Keratinocyte (primary cell): ENCODE measurements at regions not wholly inside any gene's neighbourhood (a gene's known extent, or its start where the extent isn't known, plus 50 kb on each side); places are given as distances from the start of the nearest gene placed in this dataset.

Source experiments
- DNase-seq: peaks from one replicate; pipeline ENCODE4 v3.0.0-alpha.2; 2011; ENCODE audit warnings: low read depth, missing footprints, low spot score
- FAIRE-seq: peaks from 2 replicates; lab custom pipeline; 2011; peaks lifted over from hg19 to GRCh38; lab: Jason Lieb, UNC
- H2AFZ ChIP-seq: 2 replicates; pipeline ENCODE4 v1.6.0; 2012; ENCODE audit warnings: low read length, control low read depth, inconsistent platforms; ENCODE audit not compliant: control insufficient read depth
- H3K27ac ChIP-seq: 2 replicates; pipeline ENCODE4 v1.5.1; 2011; ENCODE audit warnings: low read length; ENCODE audit not compliant: control insufficient read depth, insufficient read depth
- H3K27me3 ChIP-seq: 3 replicates; pipeline ENCODE4 v1.6.0; 2011; ENCODE audit warnings: low read length; ENCODE audit not compliant: control insufficient read depth, insufficient read depth; ENCODE audit errors: extremely low read depth
- H3K36me3 ChIP-seq, 2 experiments: 2 replicates in 1 of 2; 3 replicates in 1 of 2; pipeline ENCODE4 v1.5.1; 2011; ENCODE audit warnings: low read length in 2 of 2, mild to moderate bottlenecking in 1 of 2; ENCODE audit not compliant: control insufficient read depth in 2 of 2, insufficient read depth in 2 of 2; ENCODE audit errors: extremely low read depth in 1 of 2
- H3K4me1 ChIP-seq: 3 replicates; pipeline ENCODE4 v1.5.1; 2011; ENCODE audit warnings: low read length; ENCODE audit not compliant: control insufficient read depth, insufficient read depth; ENCODE audit errors: extremely low read depth
- H3K4me2 ChIP-seq: 3 replicates; pipeline ENCODE4 v1.6.0; 2011; ENCODE audit warnings: low read depth, low read length; ENCODE audit not compliant: control insufficient read depth, insufficient read depth; ENCODE audit errors: extremely low read depth
- H3K4me3 ChIP-seq, 3 experiments: fragments of 200-600 bp in 1 of 3; sonication (generic) in 1 of 3; 2 replicates in 2 of 3; 3 replicates in 1 of 3; pipeline ENCODE4 v1.5.1; 2011 to 2016; ENCODE audit warnings: low read length in 3 of 3, mild to moderate bottlenecking in 3 of 3, control low read depth in 2 of 3, inconsistent platforms in 1 of 3, low read depth in 1 of 3, mixed read lengths in 1 of 3, mixed run types in 1 of 3, moderate library complexity in 1 of 3; ENCODE audit not compliant: control insufficient read depth in 2 of 3, insufficient read depth in 2 of 3; ENCODE audit errors: extremely low read depth in 1 of 3
- H3K79me2 ChIP-seq: 2 replicates; pipeline ENCODE4 v1.6.0; 2012; ENCODE audit warnings: low read length; ENCODE audit not compliant: control insufficient read depth, insufficient read depth
- H3K9ac ChIP-seq: 3 replicates; pipeline ENCODE4 v1.6.0; 2011; ENCODE audit warnings: low read length; ENCODE audit not compliant: control insufficient read depth, insufficient read depth; ENCODE audit errors: extremely low read depth
- H3K9me1 ChIP-seq: 3 replicates; pipeline ENCODE4 v1.6.0; 2011; ENCODE audit warnings: low read length; ENCODE audit not compliant: control insufficient read depth, insufficient read depth; ENCODE audit errors: extremely low read depth
- H3K9me3 ChIP-seq: 2 replicates; pipeline ENCODE4 v1.5.1; 2012; ENCODE audit warnings: low read depth, low read length; ENCODE audit not compliant: control insufficient read depth
- H4K20me1 ChIP-seq: 3 replicates; pipeline ENCODE4 v1.6.0; 2011; ENCODE audit warnings: low read length; ENCODE audit not compliant: control insufficient read depth, insufficient read depth; ENCODE audit errors: extremely low read depth
- EZH2 ChIP-seq: IDR thresholded peaks from one replicate; pipeline ENCODE4 v1.6.1; 2012; ENCODE audit warnings: inconsistent platforms, mild to moderate bottlenecking, low read length, moderate library complexity
- dilution Hi-C: fragments of 300-500 bp; cut with MboI; formaldehyde crosslinking; loops from one replicate; pipeline ENCODE4 v1.7.0; 2020; ENCODE audit warnings: low sequenced_read_pairs; ENCODE audit not compliant: extremely low pct_ligation_motif_present
- TF ChIP-seq, protein P1 (sequence below), 3 experiments: IDR thresholded peaks in 1 of 3; conservative IDR thresholded peaks in 1 of 3; optimal IDR thresholded peaks in 1 of 3; 2 replicates in 2 of 3; 3 replicates in 1 of 3; pipeline versions ENCODE3 to v1.5.1; 2011; ENCODE audit warnings: low read length in 3 of 3, mild to moderate bottlenecking in 3 of 3, moderate library complexity in 2 of 3, control low read depth in 1 of 3, inconsistent platforms in 1 of 3; ENCODE audit not compliant: insufficient read depth in 2 of 3; ENCODE audit errors: extremely low read depth in 1 of 3

DNA sequence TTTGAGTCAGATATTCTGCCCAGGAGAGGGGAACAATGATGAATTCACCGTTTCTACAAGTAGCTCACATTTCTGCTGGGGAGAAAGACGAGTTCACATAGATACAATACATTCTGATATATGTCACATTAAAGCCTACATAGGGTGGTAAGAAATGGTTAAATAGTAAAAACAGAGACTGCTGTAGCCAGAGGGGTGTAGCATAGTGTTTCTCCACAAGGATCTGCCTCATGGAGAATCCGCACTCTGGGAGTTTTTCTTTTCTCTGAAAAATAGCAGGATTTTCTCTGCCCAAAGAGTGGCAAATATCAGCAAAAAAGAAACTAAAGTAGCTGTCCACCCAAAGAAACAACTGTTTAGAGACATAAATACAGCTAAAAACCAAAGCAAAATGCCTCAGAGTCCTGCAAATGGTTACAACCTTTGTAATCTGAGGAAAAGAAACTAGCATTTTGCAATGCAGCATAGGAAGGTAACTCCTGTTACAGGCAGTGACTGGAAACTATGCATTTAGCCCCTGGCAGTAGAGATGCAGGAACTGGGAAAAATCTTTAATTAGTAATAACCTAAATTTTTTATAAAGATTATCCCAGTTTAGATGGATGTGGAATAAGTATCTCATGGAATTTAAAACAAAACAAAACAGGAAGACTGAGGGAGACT lies 1126.7 kb upstream of the ADGRL2 start:
- Histone ChIP-seq H3K4me1 (no peaks in the 10 kb centered on the region), H3K27ac (no peak overlapping the region), H3K9me3 (no peaks in the 10 kb centered on the region), H2AFZ (no peak overlapping the region), H3K4me2 (no peak overlapping the region), H3K9ac (no peak overlapping the region), H3K36me3 (no peaks in the 10 kb centered on the region), H3K4me3 (no peak overlapping the region), H3K79me2 (no peaks in the 10 kb centered on the region), H3K27me3 (no peaks in the 10 kb centered on the region), H4K20me1 (no peaks in the 10 kb centered on the region), H3K9me1 (no peaks in the 10 kb centered on the region)
- DNase-seq (no peak), FAIRE-seq (no peak)
- dilution Hi-C loops = no loop called here
- TF ChIP-seq, protein P1, sequence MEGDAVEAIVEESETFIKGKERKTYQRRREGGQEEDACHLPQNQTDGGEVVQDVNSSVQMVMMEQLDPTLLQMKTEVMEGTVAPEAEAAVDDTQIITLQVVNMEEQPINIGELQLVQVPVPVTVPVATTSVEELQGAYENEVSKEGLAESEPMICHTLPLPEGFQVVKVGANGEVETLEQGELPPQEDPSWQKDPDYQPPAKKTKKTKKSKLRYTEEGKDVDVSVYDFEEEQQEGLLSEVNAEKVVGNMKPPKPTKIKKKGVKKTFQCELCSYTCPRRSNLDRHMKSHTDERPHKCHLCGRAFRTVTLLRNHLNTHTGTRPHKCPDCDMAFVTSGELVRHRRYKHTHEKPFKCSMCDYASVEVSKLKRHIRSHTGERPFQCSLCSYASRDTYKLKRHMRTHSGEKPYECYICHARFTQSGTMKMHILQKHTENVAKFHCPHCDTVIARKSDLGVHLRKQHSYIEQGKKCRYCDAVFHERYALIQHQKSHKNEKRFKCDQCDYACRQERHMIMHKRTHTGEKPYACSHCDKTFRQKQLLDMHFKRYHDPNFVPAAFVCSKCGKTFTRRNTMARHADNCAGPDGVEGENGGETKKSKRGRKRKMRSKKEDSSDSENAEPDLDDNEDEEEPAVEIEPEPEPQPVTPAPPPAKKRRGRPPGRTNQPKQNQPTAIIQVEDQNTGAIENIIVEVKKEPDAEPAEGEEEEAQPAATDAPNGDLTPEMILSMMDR (optimal IDR thresholded peaks at IDR 0.05 in 1 of 3, IDR thresholded peaks at IDR 0.05 in 1 of 3, conservative IDR thresholded peaks at IDR 0.05 in 1 of 3; ENCODE audit: extremely low read depth in 1 of 3, insufficient read depth in 2 of 3, low read length in 3 of 3) = no peak
- TF ChIP-seq EZH2 = no peak

GRCh38 chr1:80668372-80668771 lies 1132.4 kb upstream of the ADGRL2 start:
- dilution Hi-C loops = no loop called here
- no peak overlapping the region for H3K4me2 ChIP-seq
- H3K9me1 ChIP-seq = no peaks in the 10 kb centered on the region
- no peaks in the 10 kb centered on the region for H3K79me2 ChIP-seq
- H4K20me1 ChIP-seq = no peaks in the 10 kb centered on the region
- H3K36me3 ChIP-seq = no peaks in the 10 kb centered on the region
- no peak for TF ChIP-seq EZH2
- no peaks in the 10 kb centered on the region for H3K27me3 ChIP-seq
- H3K4me1 ChIP-seq = no peaks in the 10 kb centered on the region
- H3K9ac ChIP-seq = no peak overlapping the region
- H3K9me3 ChIP-seq = no peaks in the 10 kb centered on the region
- H3K27ac ChIP-seq = no peak overlapping the region
- no peak for DNase-seq
- no peak overlapping the region for H3K4me3 ChIP-seq
- no peak for FAIRE-seq
- no peak overlapping the region for H2AFZ ChIP-seq

GRCh38 chr1:80666073-80666472 lies 1134.7 kb upstream of the ADGRL2 start:
- no peak for FAIRE-seq
- dilution Hi-C loops = no loop called here
- H3K4me1 ChIP-seq = no peaks in the 10 kb centered on the region

More at GRCh38 chr1:80666073-80666472, 1134.7 kb upstream of the ADGRL2 start:
- TF ChIP-seq EZH2 = no peak
- TF ChIP-seq, protein P1 (optimal IDR thresholded peaks at IDR 0.05 in 1 of 3, IDR thresholded peaks at IDR 0.05 in 1 of 3, conservative IDR thresholded peaks at IDR 0.05 in 1 of 3; ENCODE audit: extremely low read depth in 1 of 3, insufficient read depth in 2 of 3, low read length in 3 of 3) = no peak
- no peak overlapping the region for H2AFZ ChIP-seq
- no peak overlapping the region for H3K27ac ChIP-seq
- no peak for DNase-seq
- H4K20me1 ChIP-seq = no peaks in the 10 kb centered on the region
- H3K27me3 ChIP-seq = no peaks in the 10 kb centered on the region
- H3K79me2 ChIP-seq = no peaks in the 10 kb centered on the region
- H3K9ac ChIP-seq = no peak overlapping the region
- no peak overlapping the region for H3K4me3 ChIP-seq
- H3K9me1 ChIP-seq = no peaks in the 10 kb centered on the region
- no peaks in the 10 kb centered on the region for H3K9me3 ChIP-seq
- no peak overlapping the region for H3K4me2 ChIP-seq
- no peaks in the 10 kb centered on the region for H3K36me3 ChIP-seq
